Prostate gland (tissue), 2 donors: ENCODE measurements at regions not wholly inside any gene's neighbourhood (a gene's known extent, or its start where the extent isn't known, plus 50 kb on each side); places are given as distances from the start of the nearest gene placed in this dataset.

Experiments
- DNase-seq: peaks from one replicate; pipeline ENCODE4 v3.0.0-alpha.2; 2019; ENCODE audit warnings: low spot score
- H3K27ac ChIP-seq, 2 donors: fragments of 200-600 bp; sonication (generic); 2 replicates each; pipeline ENCODE4 v1.5.1; 2017 to 2019
- H3K27me3 ChIP-seq: fragments of 200-600 bp; sonication (generic); replicated peaks from 2 replicates; pipeline ENCODE4 v1.5.1; 2019; ENCODE audit not compliant: insufficient read depth
- H3K36me3 ChIP-seq, 2 donors: fragments of 200-600 bp; sonication (generic); 1 replicate in 1 of 2; 2 replicates in 1 of 2; pipeline versions ENCODE4 v1.5.1 to v1.8.1; 2017 to 2019
- H3K4me1 ChIP-seq: fragments of 200-600 bp; sonication (generic); replicated peaks from 2 replicates; pipeline ENCODE4 v1.5.1; 2019
- H3K4me3 ChIP-seq, 2 donors: fragments of 200-600 bp; sonication (generic); 2 replicates each; pipeline ENCODE4 v1.5.1; 2017 to 2019
- H3K9me3 ChIP-seq: fragments of 200-600 bp; sonication (generic); 2 replicates; pipeline ENCODE4 v1.5.1; 2017
- CTCF ChIP-seq, 4 experiments: fragments of 200-600 bp in 2 of 4; fragments of 450-650 bp in 2 of 4; sonication (generic) in 2 of 4; IDR thresholded peaks; 1 replicate in 3 of 4; 2 replicates in 1 of 4; pipeline ENCODE4 v1.5.1; 2016 to 2019; ENCODE audit warnings: antibody characterized with exemption in 4 of 4, mild to moderate bottlenecking in 2 of 4, moderate library complexity in 2 of 4
- POLR2A ChIP-seq: fragments of 450-650 bp; IDR thresholded peaks from one replicate; pipeline ENCODE4 v1.6.1; 2016; ENCODE audit warnings: antibody characterized with exemption, mild to moderate bottlenecking
- POLR2AphosphoS5 ChIP-seq: sonication (generic); formaldehyde crosslinking; IDR thresholded peaks from one replicate; pipeline ENCODE4 v1.6.1; 2017; ENCODE audit warnings: antibody characterized with exemption
- WGBS: methylation state at CpG from one replicate; pipeline ENCODE4 v1.1.5; 2018; 5-methylcytosine and 5-hydroxymethylcytosine counted together
- intact Hi-C: fragments of 100-400 bp; cut with DNase I; formaldehyde crosslinking; loops from one replicate; pipeline ENCODE4 v1.14.2; 2022

GRCh38 chr3:67858492-67858891, 204.1 kb upstream of the SUCLG2 start:
- Histone ChIP-seq H3K9me3 (no peaks in the 10 kb centered on the region), H3K36me3 (no peaks in the 10 kb centered on the region), H3K4me3 (no peak overlapping the region), H3K4me1 (no peaks in the 10 kb centered on the region), H3K27ac (no peak overlapping the region), H3K27me3 (no peaks in the 10 kb centered on the region)
- DNase-seq, result no peak
- intact Hi-C loops, result no loop called here
- TF ChIP-seq POLR2A (no peak), POLR2AphosphoS5 (no peak), CTCF (IDR thresholded peaks at IDR 0.05) (no peak)

- intact Hi-C loops, result no loop called here
- H3K9me3 ChIP-seq, result no peaks in the 10 kb centered on the region
- 94% methylated on average over 7 of the region's 7 CpGs for WGBS
Measured at GRCh38 chr3:67856718-67857117, 202.3 kb upstream of the SUCLG2 start.

GRCh38 chr3:67854663-67855062, 200.3 kb upstream of the SUCLG2 start:
- TF ChIP-seq POLR2A (no peak), CTCF (IDR thresholded peaks at IDR 0.05) (no peak), POLR2AphosphoS5 (no peak)
- H3K4me1 ChIP-seq, result no peaks in the 10 kb centered on the region
- no peaks in the 10 kb centered on the region for H3K36me3 ChIP-seq
- no peaks in the 10 kb centered on the region for H3K27me3 ChIP-seq
- intact Hi-C loops, result no loop called here
- H3K4me3 ChIP-seq, result no peak overlapping the region
- H3K9me3 ChIP-seq, result no peaks in the 10 kb centered on the region
- WGBS, result 64% methylated on average over 1 of the region's 1 CpG
- no peak for DNase-seq
- H3K27ac ChIP-seq, result no peak overlapping the region

More at GRCh38 chr3:67856718-67857117, 202.3 kb upstream of the SUCLG2 start:
- no peak for TF ChIP-seq CTCF (IDR thresholded peaks at IDR 0.05)
- Histone ChIP-seq H3K27ac (no peak overlapping the region), H3K4me1 (no peaks in the 10 kb centered on the region), H3K4me3 (no peak overlapping the region), H3K27me3 (no peaks in the 10 kb centered on the region), H3K36me3 (no peaks in the 10 kb centered on the region)
- DNase-seq, result no peak

- TF ChIP-seq POLR2A (no peak), CTCF (IDR thresholded peaks at IDR 0.05) (no peak), POLR2AphosphoS5 (no peak)
- H3K27me3 ChIP-seq, result no peaks in the 10 kb centered on the region
- intact Hi-C loops, result no loop called here
- 62% methylated on average over 2 of the region's 2 CpGs for WGBS
- no peaks in the 10 kb centered on the region for H3K4me1 ChIP-seq
- no peak overlapping the region for H3K27ac ChIP-seq
- H3K9me3 ChIP-seq, result no peaks in the 10 kb centered on the region
- no peak overlapping the region for H3K4me3 ChIP-seq
- H3K36me3 ChIP-seq, result no peaks in the 10 kb centered on the region
- DNase-seq, result no peak
Measured at GRCh38 chr3:67853520-67853919, 199.1 kb upstream of the SUCLG2 start.

- Histone ChIP-seq H3K4me3 (no peak overlapping the region), H3K27me3 (no peaks in the 10 kb centered on the region), H3K9me3 (no peaks in the 10 kb centered on the region), H3K27ac (no peak overlapping the region), H3K36me3 (no peaks in the 10 kb centered on the region), H3K4me1 (no peaks in the 10 kb centered on the region)
- intact Hi-C loops, result no loop called here
- no peak for TF ChIP-seq POLR2AphosphoS5
- no peak for TF ChIP-seq CTCF (IDR thresholded peaks at IDR 0.05)
- TF ChIP-seq POLR2A, result no peak
- 90% methylated on average over 3 of the region's 3 CpGs for whole genome bisulfite sequencing
- DNase-seq, result no peak
Measured at GRCh38 chr3:67848299-67848698, 193.9 kb upstream of the SUCLG2 start.
